ENCODE measurements at regions not wholly inside any gene's neighbourhood (a gene's known extent, or its start where the extent isn't known, plus 50 kb on each side); places are given as distances from the start of the nearest gene placed in this dataset.

- TF ChIP-seq CTCF (IDR thresholded peaks at IDR 0.05) (no peak), ZFX (IDR thresholded peaks at IDR 0.05; ENCODE audit: borderline replicate concordance) (no peak)
Measured at GRCh38 chr14:65954942-65955341, 531.2 kb upstream of the CCDC196 start.

Data from 22Rv1 (cell line).